Osteoblast (primary cell): ENCODE measurements at regions not wholly inside any gene's neighbourhood (a gene's known extent, or its start where the extent isn't known, plus 50 kb on each side); places are given as distances from the start of the nearest gene placed in this dataset.

ENCODE experiments used
- DNase-seq: peaks from one replicate; pipeline ENCODE4 v3.0.0; 2011; ENCODE audit warnings: low spot score, mixed read lengths; ENCODE audit not compliant: insufficient read length; ENCODE audit errors: missing footprints
- H2AFZ ChIP-seq: 2 replicates; pipeline ENCODE4 v1.6.0; 2011; ENCODE audit warnings: mild to moderate bottlenecking, low read length
- H3K27ac ChIP-seq: 2 replicates; pipeline ENCODE4 v1.5.1; 2011; ENCODE audit warnings: mild to moderate bottlenecking, low read depth, low read length, moderate library complexity
- H3K27me3 ChIP-seq: 2 replicates; pipeline ENCODE4 v1.6.0; 2012; ENCODE audit warnings: mild to moderate bottlenecking, control low read depth, inconsistent platforms, low read length, moderate library complexity; ENCODE audit not compliant: insufficient read depth
- H3K36me3 ChIP-seq: 2 replicates; pipeline ENCODE4 v1.5.1; 2011; ENCODE audit warnings: mild to moderate bottlenecking, low read length, control low read depth, moderate library complexity; ENCODE audit not compliant: insufficient read depth
- H3K4me1 ChIP-seq: 2 replicates; pipeline ENCODE4 v1.5.1; 2011; ENCODE audit warnings: mild to moderate bottlenecking, low read length, control low read depth, moderate library complexity; ENCODE audit not compliant: insufficient read depth
- H3K4me2 ChIP-seq: 2 replicates; pipeline ENCODE4 v1.6.0; 2011; ENCODE audit warnings: mild to moderate bottlenecking, low read length; ENCODE audit not compliant: insufficient read depth
- H3K4me3 ChIP-seq: fragments of 200-600 bp; sonication (generic); 3 replicates; pipeline ENCODE4 v1.5.1; 2012; ENCODE audit warnings: mild to moderate bottlenecking, low read length, inconsistent platforms; ENCODE audit not compliant: insufficient read depth
- H3K79me2 ChIP-seq: 2 replicates; pipeline ENCODE4 v1.6.0; 2012; ENCODE audit warnings: mild to moderate bottlenecking, low read length, control low read depth, inconsistent platforms; ENCODE audit not compliant: insufficient read depth
- H3K9me3 ChIP-seq: 2 replicates; pipeline ENCODE4 v1.5.1; 2011; ENCODE audit warnings: low read depth, low read length, control low read depth
- H4K20me1 ChIP-seq: 2 replicates; pipeline ENCODE4 v1.6.0; 2012; ENCODE audit warnings: mild to moderate bottlenecking, low read length, control low read depth; ENCODE audit not compliant: insufficient read depth
- CTCF ChIP-seq: IDR thresholded peaks from 2 replicates; pipeline ENCODE4 v1.5.1; 2011; ENCODE audit warnings: mild to moderate bottlenecking, low read depth, low read length, moderate library complexity; ENCODE audit errors: extremely low read depth

- Histone ChIP-seq H3K4me1 (no peaks in the 10 kb centered on the region), H4K20me1 (no peaks in the 10 kb centered on the region)
- TF ChIP-seq CTCF: no peak
Observed at GRCh38 chr10:47071891-47072290, 160.7 kb downstream of the PTPN20 start.

GRCh38 chr10:47073967-47074366, 162.7 kb downstream of the PTPN20 start:
- Histone ChIP-seq H3K4me2 (no peak overlapping the region), H2AFZ (no peak overlapping the region)

More at GRCh38 chr10:47071891-47072290, 160.7 kb downstream of the PTPN20 start:
- peaks cover 9% of the 10 kb centered on the region for H3K27me3 ChIP-seq
- no peaks in the 10 kb centered on the region for H3K79me2 ChIP-seq
- no peaks in the 10 kb centered on the region for H3K9me3 ChIP-seq
- H3K4me3 ChIP-seq: no peak overlapping the region
- no peak overlapping the region for H2AFZ ChIP-seq
- DNase-seq: no peak
- no peak overlapping the region for H3K27ac ChIP-seq
- no peak overlapping the region for H3K4me2 ChIP-seq
- no peaks in the 10 kb centered on the region for H3K36me3 ChIP-seq

GRCh38 chr10:47076949-47077361, 165.7 kb downstream of the PTPN20 start:
- no peaks in the 10 kb centered on the region for H3K36me3 ChIP-seq
- H3K9me3 ChIP-seq: no peaks in the 10 kb centered on the region
- H3K27ac ChIP-seq: no peak overlapping the region
- peaks cover 9% of the 10 kb centered on the region for H3K27me3 ChIP-seq
- no peaks in the 10 kb centered on the region for H3K79me2 ChIP-seq
- H4K20me1 ChIP-seq: no peaks in the 10 kb centered on the region
- peaks cover 4% of the 10 kb centered on the region for H3K4me1 ChIP-seq
- no peak overlapping the region for H3K4me2 ChIP-seq
- no peak overlapping the region for H2AFZ ChIP-seq
- H3K4me3 ChIP-seq: no peak overlapping the region
- TF ChIP-seq CTCF: no peak
- peak; percentile 9 for DNase-seq

More at GRCh38 chr10:47073967-47074366, 162.7 kb downstream of the PTPN20 start:
- no peak for DNase-seq
- Histone ChIP-seq H3K4me1 (peaks cover 3% of the 10 kb centered on the region), H3K79me2 (no peaks in the 10 kb centered on the region), H3K27ac (no peak overlapping the region), H3K27me3 (peaks cover 9% of the 10 kb centered on the region), H3K36me3 (no peaks in the 10 kb centered on the region), H4K20me1 (no peaks in the 10 kb centered on the region), H3K9me3 (no peaks in the 10 kb centered on the region), H3K4me3 (no peak overlapping the region)
- no peak for TF ChIP-seq CTCF

GRCh38 chr10:47077386-47077785, 166.2 kb downstream of the PTPN20 start:
- H3K4me1 ChIP-seq: peaks cover 4% of the 10 kb centered on the region
- H3K79me2 ChIP-seq: no peaks in the 10 kb centered on the region
- no peak overlapping the region for H3K27ac ChIP-seq
- H2AFZ ChIP-seq: no peak overlapping the region
- no peaks in the 10 kb centered on the region for H4K20me1 ChIP-seq
- no peak overlapping the region for H3K4me3 ChIP-seq
- H3K4me2 ChIP-seq: no peak overlapping the region
- H3K36me3 ChIP-seq: no peaks in the 10 kb centered on the region
- TF ChIP-seq CTCF: no peak
- peak; percentile 3 for DNase-seq
- H3K27me3 ChIP-seq: peaks cover 9% of the 10 kb centered on the region
- H3K9me3 ChIP-seq: no peaks in the 10 kb centered on the region
